ENCODE measurements at regions not wholly inside any gene's neighbourhood (a gene's known extent, or its start where the extent isn't known, plus 50 kb on each side); places are given as distances from the start of the nearest gene placed in this dataset.

DNA sequence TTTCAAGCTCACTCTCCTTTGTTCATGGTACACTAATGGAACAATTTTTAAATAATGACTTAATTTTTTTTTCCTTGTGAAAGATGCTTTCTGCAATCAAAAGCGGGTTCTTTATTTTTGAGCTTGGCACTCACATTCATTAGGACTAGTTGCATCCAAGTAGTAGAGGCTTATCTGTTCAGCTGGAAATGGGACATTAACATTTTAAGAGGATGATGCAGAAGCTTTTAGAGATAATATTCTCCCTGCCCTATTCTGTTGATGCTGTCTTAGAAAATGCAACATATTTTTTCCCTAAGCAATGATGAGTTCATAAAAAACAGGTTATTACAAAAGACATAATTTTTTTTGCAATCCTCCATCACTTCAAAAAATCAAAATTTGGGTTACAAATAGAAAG lies 900.6 kb downstream of the NTRK3 start:
- H3K27ac ChIP-seq (ENCODE audit: low read length), result no peak overlapping the region
- no peaks in the 10 kb centered on the region for H3K9me3 ChIP-seq (ENCODE audit: control insufficient read depth, insufficient read depth, low read length)
- no peaks in the 10 kb centered on the region for H3K27me3 ChIP-seq (ENCODE audit: control insufficient read depth, insufficient read depth, low read length)
- H3K4me1 ChIP-seq (ENCODE audit: control insufficient read depth, insufficient read depth, low read length), result no peaks in the 10 kb centered on the region
- intact Hi-C loops (cut with micrococcal nuclease), result no loop called here
- no peaks in the 10 kb centered on the region for H3K4me1 Mint-ChIP-seq
- H3K9me3 Mint-ChIP-seq, result peaks cover 3 to 9% of the 10 kb centered on the region in 2 donors
- no peaks in the 10 kb centered on the region for H3K27me3 Mint-ChIP-seq (ENCODE audit: low read depth in 2 of 2)
- TF ChIP-seq, protein P1, sequence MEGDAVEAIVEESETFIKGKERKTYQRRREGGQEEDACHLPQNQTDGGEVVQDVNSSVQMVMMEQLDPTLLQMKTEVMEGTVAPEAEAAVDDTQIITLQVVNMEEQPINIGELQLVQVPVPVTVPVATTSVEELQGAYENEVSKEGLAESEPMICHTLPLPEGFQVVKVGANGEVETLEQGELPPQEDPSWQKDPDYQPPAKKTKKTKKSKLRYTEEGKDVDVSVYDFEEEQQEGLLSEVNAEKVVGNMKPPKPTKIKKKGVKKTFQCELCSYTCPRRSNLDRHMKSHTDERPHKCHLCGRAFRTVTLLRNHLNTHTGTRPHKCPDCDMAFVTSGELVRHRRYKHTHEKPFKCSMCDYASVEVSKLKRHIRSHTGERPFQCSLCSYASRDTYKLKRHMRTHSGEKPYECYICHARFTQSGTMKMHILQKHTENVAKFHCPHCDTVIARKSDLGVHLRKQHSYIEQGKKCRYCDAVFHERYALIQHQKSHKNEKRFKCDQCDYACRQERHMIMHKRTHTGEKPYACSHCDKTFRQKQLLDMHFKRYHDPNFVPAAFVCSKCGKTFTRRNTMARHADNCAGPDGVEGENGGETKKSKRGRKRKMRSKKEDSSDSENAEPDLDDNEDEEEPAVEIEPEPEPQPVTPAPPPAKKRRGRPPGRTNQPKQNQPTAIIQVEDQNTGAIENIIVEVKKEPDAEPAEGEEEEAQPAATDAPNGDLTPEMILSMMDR (IDR thresholded peaks at IDR 0.05), result no peak
- H3K36me3 Mint-ChIP-seq, result no peaks in the 10 kb centered on the region
- 100% methylated on average over 1 of the region's 1 CpG for WGBS (ENCODE audit: insufficient coverage)
- ATAC-seq (no peak), DNase-seq (no peak)
- H3K36me3 ChIP-seq (ENCODE audit: control insufficient read depth, insufficient read depth, low read length), result no peaks in the 10 kb centered on the region
- H3K4me3 Mint-ChIP-seq, result no peak overlapping the region
- H3K4me3 ChIP-seq (ENCODE audit: low read length), result no peak overlapping the region
- H3K27ac Mint-ChIP-seq, result no peak overlapping the region

DNA sequence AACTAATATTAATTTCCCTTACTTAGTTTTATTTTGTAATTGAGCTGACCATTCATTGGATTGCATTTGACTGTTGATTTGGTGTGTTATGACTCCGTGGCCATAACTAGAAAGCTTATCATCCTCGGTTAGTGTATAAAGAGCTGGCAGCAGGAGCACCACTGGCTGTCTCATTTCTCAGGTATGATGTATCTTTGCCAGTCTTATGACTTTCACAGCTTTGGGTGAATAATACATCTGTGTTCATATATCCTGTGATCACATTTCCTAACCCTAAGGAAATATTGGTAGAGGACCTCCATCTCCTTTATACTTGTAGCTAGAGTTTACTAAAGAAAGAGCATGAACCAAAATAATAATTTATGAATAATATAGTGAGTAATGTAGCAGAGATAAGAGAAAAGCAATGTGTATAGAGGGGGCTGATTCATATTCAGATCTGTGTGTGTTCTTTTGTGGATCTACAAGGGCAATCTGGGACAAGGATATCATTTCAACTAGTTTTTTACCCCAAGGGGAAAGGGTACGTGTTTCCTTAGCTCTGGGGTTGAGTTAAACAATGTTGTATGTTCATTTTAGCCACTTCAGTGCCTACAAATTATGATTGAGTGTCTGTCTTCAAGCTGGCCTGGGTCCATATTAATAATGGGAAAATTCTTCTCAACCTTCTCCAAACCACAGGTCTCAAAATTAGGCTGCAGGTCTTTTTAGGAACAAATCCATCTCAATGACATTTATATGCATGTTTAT lies 901.7 kb downstream of the NTRK3 start:
- Histone ChIP-seq H3K4me1 (ENCODE audit: control insufficient read depth, insufficient read depth, low read length) (no peaks in the 10 kb centered on the region), H3K4me3 (ENCODE audit: low read length) (no peak overlapping the region), H3K27me3 (ENCODE audit: control insufficient read depth, insufficient read depth, low read length) (no peaks in the 10 kb centered on the region), H3K27ac (ENCODE audit: low read length) (no peak overlapping the region), H3K9me3 (ENCODE audit: control insufficient read depth, insufficient read depth, low read length) (no peaks in the 10 kb centered on the region), H3K36me3 (ENCODE audit: control insufficient read depth, insufficient read depth, low read length) (no peaks in the 10 kb centered on the region)
- intact Hi-C loops (cut with micrococcal nuclease), result no loop called here
- 73% methylated on average over 2 of the region's 3 CpGs for WGBS (ENCODE audit: insufficient coverage)
- Mint-ChIP-seq H3K27me3 (ENCODE audit: low read depth in 2 of 2) (no peaks in the 10 kb centered on the region), H3K4me3 (no peak overlapping the region), H3K27ac (no peak overlapping the region), H3K36me3 (no peaks in the 10 kb centered on the region), H3K4me1 (no peaks in the 10 kb centered on the region), H3K9me3 (peaks cover 3 to 9% of the 10 kb centered on the region in 2 donors)
- DNase-seq (no peak), ATAC-seq (no peak)
- TF ChIP-seq, protein P1 (IDR thresholded peaks at IDR 0.05), result no peak

DNA sequence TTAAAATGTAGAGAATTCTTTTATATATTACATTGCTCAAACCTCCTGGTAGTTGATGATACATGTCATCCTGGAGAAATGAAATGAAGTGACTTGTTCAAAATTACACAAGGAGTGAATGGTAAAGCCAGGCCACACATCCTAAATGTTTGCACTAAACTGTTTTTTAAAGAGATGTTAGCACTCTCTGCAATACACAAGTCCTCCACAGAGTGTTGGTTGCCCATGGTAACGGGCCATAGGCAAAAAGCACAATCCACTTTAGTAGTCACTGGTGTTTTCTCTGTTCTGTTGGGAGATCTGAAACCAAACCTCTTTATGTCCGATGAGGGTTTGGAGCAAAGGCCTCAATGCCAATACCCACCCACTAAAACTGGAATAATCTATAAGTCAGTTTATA lies 907.4 kb downstream of the NTRK3 start:
- no peak for ATAC-seq
- no peaks in the 10 kb centered on the region for H3K36me3 ChIP-seq (ENCODE audit: control insufficient read depth, insufficient read depth, low read length)
- intact Hi-C loops (cut with micrococcal nuclease), result no loop called here
- H3K27me3 ChIP-seq (ENCODE audit: control insufficient read depth, insufficient read depth, low read length), result no peaks in the 10 kb centered on the region
- Mint-ChIP-seq H3K27me3 (ENCODE audit: low read depth in 2 of 2) (no peaks in the 10 kb centered on the region), H3K4me3 (no peak overlapping the region), H3K27ac (no peak overlapping the region), H3K9me3 (peaks cover 5% of the 10 kb centered on the region in 2 donors), H3K4me1 (no peaks in the 10 kb centered on the region), H3K36me3 (peaks cover 7% of the 10 kb centered on the region)
- no peak overlapping the region for H3K4me3 ChIP-seq (ENCODE audit: low read length)
- H3K4me1 ChIP-seq (ENCODE audit: control insufficient read depth, insufficient read depth, low read length), result no peaks in the 10 kb centered on the region
- TF ChIP-seq, protein P1 (IDR thresholded peaks at IDR 0.05), result no peak
- 100% methylated on average over 2 of the region's 2 CpGs for WGBS (ENCODE audit: insufficient coverage)
- H3K9me3 ChIP-seq (ENCODE audit: control insufficient read depth, insufficient read depth, low read length), result no peaks in the 10 kb centered on the region
- no peak for DNase-seq
- no peak overlapping the region for H3K27ac ChIP-seq (ENCODE audit: low read length)

DNA sequence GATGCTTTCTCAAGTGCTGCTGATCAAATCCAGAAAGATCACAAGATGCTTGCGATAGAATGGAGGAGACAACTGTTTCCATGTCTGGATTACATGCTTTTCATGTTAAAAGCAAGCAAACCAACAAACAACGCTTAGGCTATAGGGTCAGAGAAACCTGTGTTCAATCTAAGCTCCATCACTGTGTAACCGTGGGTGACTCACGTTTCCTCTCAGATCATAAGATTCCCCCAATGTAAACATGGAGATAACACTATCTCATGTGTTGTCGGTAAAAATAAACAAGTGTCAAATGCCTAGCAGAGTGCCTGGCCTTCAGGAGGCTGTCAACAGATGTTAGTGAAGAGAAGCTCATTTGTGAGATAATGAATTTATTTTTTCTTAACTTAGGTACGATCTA lies 907.8 kb downstream of the NTRK3 start:
- no peak for DNase-seq
- peaks cover 7% of the 10 kb centered on the region for H3K36me3 Mint-ChIP-seq
- intact Hi-C loops (cut with micrococcal nuclease), result no loop called here
- peaks cover 5 to 7% of the 10 kb centered on the region in 2 donors for H3K9me3 Mint-ChIP-seq
- WGBS (ENCODE audit: insufficient coverage), result 25% methylated on average over 2 of the region's 6 CpGs
- H3K4me1 Mint-ChIP-seq, result no peaks in the 10 kb centered on the region
- ATAC-seq, result no peak
- H3K4me1 ChIP-seq (ENCODE audit: control insufficient read depth, insufficient read depth, low read length), result no peaks in the 10 kb centered on the region
- no peaks in the 10 kb centered on the region for H3K27me3 Mint-ChIP-seq (ENCODE audit: low read depth in 2 of 2)
- no peaks in the 10 kb centered on the region for H3K9me3 ChIP-seq (ENCODE audit: control insufficient read depth, insufficient read depth, low read length)
- TF ChIP-seq, protein P1 (IDR thresholded peaks at IDR 0.05), result no peak
- H3K36me3 ChIP-seq (ENCODE audit: control insufficient read depth, insufficient read depth, low read length), result no peaks in the 10 kb centered on the region
- no peak overlapping the region for H3K4me3 Mint-ChIP-seq
- no peaks in the 10 kb centered on the region for H3K27me3 ChIP-seq (ENCODE audit: control insufficient read depth, insufficient read depth, low read length)
- no peak overlapping the region for H3K27ac Mint-ChIP-seq
- no peak overlapping the region for H3K4me3 ChIP-seq (ENCODE audit: low read length)
- H3K27ac ChIP-seq (ENCODE audit: low read length), result no peak overlapping the region

All from natural killer cell (primary cell).